ENCODE measurements at regions not wholly inside any gene's neighbourhood (a gene's known extent, or its start where the extent isn't known, plus 50 kb on each side); places are given as distances from the start of the nearest gene placed in this dataset.

DNA sequence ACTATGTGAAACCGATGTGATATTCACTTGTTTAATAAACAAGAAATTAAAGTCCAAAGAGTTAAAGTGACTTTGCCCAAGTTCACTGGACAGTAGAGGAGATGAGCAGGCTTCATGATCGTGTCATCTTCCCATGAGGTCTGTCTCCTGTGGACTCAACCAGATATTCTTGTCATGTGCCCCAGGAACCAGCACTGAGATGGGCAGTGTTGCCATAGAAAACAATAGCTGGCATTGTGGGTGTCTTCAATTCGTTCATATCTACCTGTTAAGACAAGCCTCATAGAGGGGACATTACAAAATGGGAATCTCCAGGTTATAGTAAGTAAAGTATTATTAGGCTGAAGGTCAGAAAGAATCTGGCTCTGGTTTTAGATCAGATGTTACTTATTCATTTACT is 184.8 kb upstream of the BCL6 start:
- TF ChIP-seq, protein P1, sequence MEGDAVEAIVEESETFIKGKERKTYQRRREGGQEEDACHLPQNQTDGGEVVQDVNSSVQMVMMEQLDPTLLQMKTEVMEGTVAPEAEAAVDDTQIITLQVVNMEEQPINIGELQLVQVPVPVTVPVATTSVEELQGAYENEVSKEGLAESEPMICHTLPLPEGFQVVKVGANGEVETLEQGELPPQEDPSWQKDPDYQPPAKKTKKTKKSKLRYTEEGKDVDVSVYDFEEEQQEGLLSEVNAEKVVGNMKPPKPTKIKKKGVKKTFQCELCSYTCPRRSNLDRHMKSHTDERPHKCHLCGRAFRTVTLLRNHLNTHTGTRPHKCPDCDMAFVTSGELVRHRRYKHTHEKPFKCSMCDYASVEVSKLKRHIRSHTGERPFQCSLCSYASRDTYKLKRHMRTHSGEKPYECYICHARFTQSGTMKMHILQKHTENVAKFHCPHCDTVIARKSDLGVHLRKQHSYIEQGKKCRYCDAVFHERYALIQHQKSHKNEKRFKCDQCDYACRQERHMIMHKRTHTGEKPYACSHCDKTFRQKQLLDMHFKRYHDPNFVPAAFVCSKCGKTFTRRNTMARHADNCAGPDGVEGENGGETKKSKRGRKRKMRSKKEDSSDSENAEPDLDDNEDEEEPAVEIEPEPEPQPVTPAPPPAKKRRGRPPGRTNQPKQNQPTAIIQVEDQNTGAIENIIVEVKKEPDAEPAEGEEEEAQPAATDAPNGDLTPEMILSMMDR (IDR thresholded peaks at IDR 0.05; ENCODE audit: low read depth, low read length, missing input control): no peak
- TF ChIP-seq, protein P2, sequence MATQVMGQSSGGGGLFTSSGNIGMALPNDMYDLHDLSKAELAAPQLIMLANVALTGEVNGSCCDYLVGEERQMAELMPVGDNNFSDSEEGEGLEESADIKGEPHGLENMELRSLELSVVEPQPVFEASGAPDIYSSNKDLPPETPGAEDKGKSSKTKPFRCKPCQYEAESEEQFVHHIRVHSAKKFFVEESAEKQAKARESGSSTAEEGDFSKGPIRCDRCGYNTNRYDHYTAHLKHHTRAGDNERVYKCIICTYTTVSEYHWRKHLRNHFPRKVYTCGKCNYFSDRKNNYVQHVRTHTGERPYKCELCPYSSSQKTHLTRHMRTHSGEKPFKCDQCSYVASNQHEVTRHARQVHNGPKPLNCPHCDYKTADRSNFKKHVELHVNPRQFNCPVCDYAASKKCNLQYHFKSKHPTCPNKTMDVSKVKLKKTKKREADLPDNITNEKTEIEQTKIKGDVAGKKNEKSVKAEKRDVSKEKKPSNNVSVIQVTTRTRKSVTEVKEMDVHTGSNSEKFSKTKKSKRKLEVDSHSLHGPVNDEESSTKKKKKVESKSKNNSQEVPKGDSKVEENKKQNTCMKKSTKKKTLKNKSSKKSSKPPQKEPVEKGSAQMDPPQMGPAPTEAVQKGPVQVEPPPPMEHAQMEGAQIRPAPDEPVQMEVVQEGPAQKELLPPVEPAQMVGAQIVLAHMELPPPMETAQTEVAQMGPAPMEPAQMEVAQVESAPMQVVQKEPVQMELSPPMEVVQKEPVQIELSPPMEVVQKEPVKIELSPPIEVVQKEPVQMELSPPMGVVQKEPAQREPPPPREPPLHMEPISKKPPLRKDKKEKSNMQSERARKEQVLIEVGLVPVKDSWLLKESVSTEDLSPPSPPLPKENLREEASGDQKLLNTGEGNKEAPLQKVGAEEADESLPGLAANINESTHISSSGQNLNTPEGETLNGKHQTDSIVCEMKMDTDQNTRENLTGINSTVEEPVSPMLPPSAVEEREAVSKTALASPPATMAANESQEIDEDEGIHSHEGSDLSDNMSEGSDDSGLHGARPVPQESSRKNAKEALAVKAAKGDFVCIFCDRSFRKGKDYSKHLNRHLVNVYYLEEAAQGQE (IDR thresholded peaks at IDR 0.05): no peak
- TF ChIP-seq, protein P3, sequence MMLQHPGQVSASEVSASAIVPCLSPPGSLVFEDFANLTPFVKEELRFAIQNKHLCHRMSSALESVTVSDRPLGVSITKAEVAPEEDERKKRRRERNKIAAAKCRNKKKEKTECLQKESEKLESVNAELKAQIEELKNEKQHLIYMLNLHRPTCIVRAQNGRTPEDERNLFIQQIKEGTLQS (IDR thresholded peaks at IDR 0.05): no peak
- TF ChIP-seq HNF4A (conservative IDR thresholded peaks at IDR 0.05) (no peak), GABPA (IDR thresholded peaks at IDR 0.05 in 1 of 2, conservative IDR thresholded peaks at IDR 0.05 in 1 of 2) (no peak), RAD21 (IDR thresholded peaks at IDR 0.05) (no peak)

Measured in liver (tissue), 3 donors.